Breast epithelium (tissue), 4 donors: ENCODE measurements at regions not wholly inside any gene's neighbourhood (a gene's known extent, or its start where the extent isn't known, plus 50 kb on each side); places are given as distances from the start of the nearest gene placed in this dataset.
"Not testable (repeated sequence)": the region's sequence is repeated elsewhere in the genome, so short reads cannot be mapped to it uniquely, and the experiment has no call there.

Experiments used
- DNase-seq, 2 donors: peaks; one replicate each; pipeline ENCODE4 v3.0.0-alpha.2; 2019; ENCODE audit warnings: low spot score in 2 of 2
- H3K27ac ChIP-seq, 2 donors: fragments of 200-600 bp; sonication (generic) in 1 of 2; one replicate each; pipeline ENCODE4 v1.5.1; 2016 to 2019; ENCODE audit warnings: mild to moderate bottlenecking in 1 of 2
- H3K27me3 ChIP-seq, 2 donors: fragments of 200-600 bp; sonication (generic) in 1 of 2; one replicate each; pipeline versions ENCODE4 v1.5.1 to v1.6.0; 2017 to 2019; ENCODE audit warnings: control low read depth in 1 of 2, mild to moderate bottlenecking in 1 of 2
- H3K36me3 ChIP-seq: fragments of 200-600 bp; one replicate; pipeline ENCODE4 v1.5.1; 2019
- H3K4me1 ChIP-seq, 2 donors: fragments of 200-600 bp; sonication (generic); one replicate each; pipeline ENCODE4 v1.5.1; 2016 to 2019; ENCODE audit warnings: control low read depth in 1 of 2
- H3K4me3 ChIP-seq, 3 donors: fragments of 200-600 bp; sonication (generic); 1 replicate in 2 of 3; 2 replicates in 1 of 3; pipeline ENCODE4 v1.5.1; 2016 to 2019; ENCODE audit warnings: mild to moderate bottlenecking in 3 of 3, moderate library complexity in 2 of 3
- H3K9me3 ChIP-seq, 2 donors: fragments of 200-600 bp; sonication (generic) in 1 of 2; one replicate each; pipeline ENCODE4 v1.5.1; 2016 to 2019; ENCODE audit warnings: control low read depth in 1 of 2
- CTCF ChIP-seq, 3 donors: fragments of 450-650 bp; IDR thresholded peaks; one replicate each; pipeline ENCODE4 v1.5.1; 2016 to 2017; ENCODE audit warnings: antibody characterized with exemption in 3 of 3, mild to moderate bottlenecking in 3 of 3, moderate library complexity in 3 of 3
- POLR2A ChIP-seq: fragments of 450-650 bp; IDR thresholded peaks from one replicate; pipeline ENCODE4 v1.6.1; 2016; ENCODE audit warnings: antibody characterized with exemption, mild to moderate bottlenecking, moderate library complexity
- POLR2AphosphoS5 ChIP-seq, 3 donors: sonication (generic); formaldehyde crosslinking; IDR thresholded peaks; one replicate each; pipeline ENCODE4 v1.6.1; 2017; ENCODE audit warnings: antibody characterized with exemption in 3 of 3
- intact Hi-C: fragments of 100-400 bp; cut with DNase I; formaldehyde crosslinking; loops from one replicate; pipeline ENCODE4 v1.15.1; 2023; ENCODE audit warnings: low total_unique reads

GRCh38 chr2:13260402-13260801 is 543.7 kb downstream of the TRIB2 start:
- no peaks in the 10 kb centered on the region for H3K4me1 ChIP-seq
- no peak for TF ChIP-seq POLR2AphosphoS5 (IDR thresholded peaks at IDR 0.05)
- TF ChIP-seq CTCF (IDR thresholded peaks at IDR 0.05): no peak
- no peak for TF ChIP-seq POLR2A
- no peak for DNase-seq

DNA sequence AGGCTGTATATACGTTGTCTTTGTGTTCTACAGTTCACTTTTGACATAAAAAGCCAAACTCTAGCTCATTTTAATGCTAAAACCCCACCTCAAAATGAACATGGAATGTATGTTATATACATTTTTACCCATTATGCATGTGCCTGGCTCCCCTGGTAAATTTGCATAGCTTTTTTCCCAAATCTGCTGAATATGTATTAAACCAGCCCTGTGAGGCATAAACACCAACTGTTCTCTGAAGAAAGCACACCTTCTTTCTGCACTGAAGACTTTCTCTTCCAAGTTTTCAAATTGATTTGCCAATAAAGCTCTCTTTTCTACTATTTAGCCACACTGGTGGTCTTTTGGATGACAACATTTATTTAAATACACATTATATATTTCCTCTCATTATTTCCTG is 549.4 kb downstream of the TRIB2 start:
- intact Hi-C loops: no loop called here
- TF ChIP-seq CTCF (IDR thresholded peaks at IDR 0.05) (no peak), POLR2A (no peak), POLR2AphosphoS5 (IDR thresholded peaks at IDR 0.05) (no peak)

More at GRCh38 chr2:13260402-13260801, 543.7 kb downstream of the TRIB2 start:
- no peaks in the 10 kb centered on the region for H3K36me3 ChIP-seq
- H3K27me3 ChIP-seq: no peaks in the 10 kb centered on the region
- peaks cover 0 to 17% of the 10 kb centered on the region in 2 donors for H3K9me3 ChIP-seq
- intact Hi-C loops: no loop called here
- H3K27ac ChIP-seq: no peak overlapping the region
- H3K4me3 ChIP-seq: no peak overlapping the region

GRCh38 chr2:13284688-13285087 is 568.0 kb downstream of the TRIB2 start:
- H3K4me3 ChIP-seq: no peak overlapping the region
- TF ChIP-seq CTCF (IDR thresholded peaks at IDR 0.05) (no peak), POLR2AphosphoS5 (IDR thresholded peaks at IDR 0.05) (no peak), POLR2A (no peak)
- no peak overlapping the region for H3K27ac ChIP-seq
- no peak for DNase-seq
- no peaks in the 10 kb centered on the region for H3K36me3 ChIP-seq
- H3K27me3 ChIP-seq: no peaks in the 10 kb centered on the region
- no peaks in the 10 kb centered on the region for H3K9me3 ChIP-seq
- intact Hi-C loops: no loop called here
- no peaks in the 10 kb centered on the region for H3K4me1 ChIP-seq

More for the DNA sequence above, 549.4 kb downstream of the TRIB2 start:
- Histone ChIP-seq H3K27ac (no peak overlapping the region), H3K9me3 (peaks cover 0 to 17% of the 10 kb centered on the region in 2 donors), H3K4me3 (no peak overlapping the region), H3K36me3 (no peaks in the 10 kb centered on the region), H3K27me3 (no peaks in the 10 kb centered on the region), H3K4me1 (no peaks in the 10 kb centered on the region)
- no peak for DNase-seq

DNA sequence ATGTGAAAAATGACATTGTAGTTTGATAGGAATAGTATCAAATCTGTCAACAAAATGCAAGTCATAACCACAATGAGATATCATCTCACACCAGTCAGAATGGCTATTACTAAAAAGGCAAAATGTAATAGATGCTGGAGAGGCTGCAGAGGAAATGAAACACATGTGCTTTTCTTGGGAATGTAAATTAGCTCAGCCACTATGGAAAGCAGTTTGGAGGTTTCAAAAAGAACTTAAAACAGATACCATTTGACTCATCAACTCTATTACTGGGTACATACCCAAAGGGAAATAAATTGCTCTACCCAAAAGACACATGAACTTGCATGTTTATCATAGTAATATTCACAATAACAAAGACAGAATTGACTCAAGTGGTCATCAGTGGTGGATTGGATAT is 572.6 kb downstream of the TRIB2 start:
- no peak for DNase-seq
- H3K4me3 ChIP-seq: no peak overlapping the region
- H3K27me3 ChIP-seq: no peaks in the 10 kb centered on the region
- H3K27ac ChIP-seq: no peak overlapping the region
- no peaks in the 10 kb centered on the region for H3K4me1 ChIP-seq
- TF ChIP-seq CTCF (IDR thresholded peaks at IDR 0.05) (no peak), POLR2A (no peak), POLR2AphosphoS5 (IDR thresholded peaks at IDR 0.05) (no peak)
- intact Hi-C loops: no loop called here
- no peaks in the 10 kb centered on the region for H3K36me3 ChIP-seq
- no peaks in the 10 kb centered on the region for H3K9me3 ChIP-seq

DNA sequence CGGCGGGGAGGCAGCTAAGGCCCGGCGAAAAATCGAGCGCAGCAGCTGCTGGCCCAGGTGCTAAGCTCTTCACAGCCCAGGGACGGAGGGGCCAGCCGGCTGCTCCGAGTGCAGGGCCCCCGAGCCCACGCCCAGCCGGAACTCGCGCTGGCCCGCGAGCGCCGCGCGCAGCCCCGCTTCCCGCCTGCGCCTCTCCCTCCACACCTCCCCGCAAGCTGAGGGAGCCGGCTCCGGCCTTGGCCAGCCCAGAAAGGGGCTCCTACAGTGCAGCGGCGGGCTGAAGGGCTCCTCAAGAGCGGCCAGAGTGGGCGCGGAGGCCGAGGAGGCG is 591.7 kb downstream of the TRIB2 start:
- H3K27me3 ChIP-seq, H3K9me3 ChIP-seq, intact Hi-C loops, H3K36me3 ChIP-seq, H3K4me1 ChIP-seq, DNase-seq, H3K27ac ChIP-seq, H3K4me3 ChIP-seq: not testable (repeated sequence)

- DNase-seq: no peak
- Histone ChIP-seq H3K9me3 (peaks cover 0 to 6% of the 10 kb centered on the region in 2 donors), H3K27ac (no peak overlapping the region), H3K36me3 (no peaks in the 10 kb centered on the region), H3K27me3 (no peaks in the 10 kb centered on the region), H3K4me3 (no peak overlapping the region), H3K4me1 (no peaks in the 10 kb centered on the region)
- TF ChIP-seq POLR2AphosphoS5 (IDR thresholded peaks at IDR 0.05) (no peak), POLR2A (no peak), CTCF (IDR thresholded peaks at IDR 0.05) (no peak)
- intact Hi-C loops: no loop called here
Measured at GRCh38 chr2:13308989-13309388, 592.3 kb downstream of the TRIB2 start.
